Kidney (tissue), 13 donors: ENCODE measurements at regions not wholly inside any gene's neighbourhood (a gene's known extent, or its start where the extent isn't known, plus 50 kb on each side); places are given as distances from the start of the nearest gene placed in this dataset.
"Not testable (repeated sequence)": the region's sequence is repeated elsewhere in the genome, so short reads cannot be mapped to it uniquely, and the experiment has no call there.

Experiments used
- DNase-seq, 5 donors: peaks; one replicate each; pipeline ENCODE4 v3.0.0-alpha.2; 2013 to 2020
- FAIRE-seq: peaks from 2 replicates; lab custom pipeline; 2012; peaks lifted over from hg19 to GRCh38; lab: Jason Lieb, UNC
- H3K27ac ChIP-seq, 2 donors: one replicate each; pipeline ENCODE4 v1.7.0; 2013; ENCODE audit warnings: low read depth in 2 of 2, low read length in 2 of 2, inconsistent platforms in 1 of 2
- H3K27me3 ChIP-seq: one replicate; pipeline ENCODE4 v1.7.1; 2013; ENCODE audit warnings: low read length, inconsistent platforms; ENCODE audit not compliant: control insufficient read depth, insufficient read depth
- H3K36me3 ChIP-seq, 3 donors: one replicate each; pipeline versions ENCODE4 v1.7.0 to v1.7.1; 2013; ENCODE audit warnings: low read length in 3 of 3, control low read depth in 1 of 3, inconsistent platforms in 1 of 3; ENCODE audit not compliant: insufficient read depth in 3 of 3, control insufficient read depth in 2 of 3
- H3K4me1 ChIP-seq, 3 donors: one replicate each; pipeline versions ENCODE4 v1.7.0 to v1.7.1; 2013; ENCODE audit warnings: low read length in 3 of 3, inconsistent platforms in 1 of 3, low read depth in 1 of 3; ENCODE audit not compliant: control insufficient read depth in 2 of 3, insufficient read depth in 2 of 3
- H3K4me3 ChIP-seq, 3 donors: one replicate each; pipeline versions ENCODE4 v1.7.0 to v1.8.1; 2013; ENCODE audit warnings: low read length in 3 of 3, control low read depth in 1 of 3, inconsistent platforms in 1 of 3
- H3K9ac ChIP-seq, 3 donors: one replicate each; pipeline versions ENCODE4 v1.7.0 to v1.7.1; 2013; ENCODE audit warnings: low read length in 3 of 3, control low read depth in 1 of 3, inconsistent platforms in 1 of 3
- H3K9me3 ChIP-seq, 3 donors: one replicate each; pipeline versions ENCODE4 v1.7.0 to v1.7.1; 2013; ENCODE audit warnings: low read length in 3 of 3, control low read depth in 1 of 3, inconsistent platforms in 1 of 3; ENCODE audit not compliant: control insufficient read depth in 2 of 3, insufficient read depth in 1 of 3
- intact Hi-C: fragments of 100-400 bp; cut with DNase I; formaldehyde crosslinking; loops from one replicate; pipeline ENCODE4 v1.11.1; 2022
- TF ChIP-seq, protein P1 (sequence below): IDR thresholded peaks from 3 replicates; pipeline ENCODE4 v1.5.1; 2012; ENCODE audit warnings: mild to moderate bottlenecking, moderate library complexity, borderline replicate concordance; ENCODE audit not compliant: insufficient read depth; ENCODE audit errors: extremely low read depth
- donor health status: control.
- donor health status: control.
- donor health status: control.
- donor health status: control.
- donor health status: control.
- donor health status: DM: yes; HTN: yes; CAD: no.
- donor health status: Normal renal cell carcinoma (clear cell type).

DNA sequence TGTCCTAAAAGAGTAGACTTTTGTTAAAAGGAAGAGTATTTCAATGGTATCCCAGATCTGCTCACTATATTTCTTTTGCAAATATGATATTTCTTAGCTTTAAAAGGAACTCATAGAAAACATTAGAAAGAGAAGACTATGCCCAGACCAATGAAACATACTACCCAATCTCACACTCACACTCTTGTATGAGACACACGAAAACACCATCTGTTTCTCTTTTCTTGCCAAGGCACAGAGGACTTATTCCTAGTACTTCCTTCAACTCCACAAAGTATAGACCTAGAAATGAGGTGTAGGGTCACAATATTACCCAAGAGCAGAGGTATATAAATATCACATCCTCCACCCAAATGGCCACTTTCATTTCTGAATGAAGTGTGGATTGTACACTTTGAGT, 292.4 kb upstream of the ACO1 start:
- TF ChIP-seq, protein P1, sequence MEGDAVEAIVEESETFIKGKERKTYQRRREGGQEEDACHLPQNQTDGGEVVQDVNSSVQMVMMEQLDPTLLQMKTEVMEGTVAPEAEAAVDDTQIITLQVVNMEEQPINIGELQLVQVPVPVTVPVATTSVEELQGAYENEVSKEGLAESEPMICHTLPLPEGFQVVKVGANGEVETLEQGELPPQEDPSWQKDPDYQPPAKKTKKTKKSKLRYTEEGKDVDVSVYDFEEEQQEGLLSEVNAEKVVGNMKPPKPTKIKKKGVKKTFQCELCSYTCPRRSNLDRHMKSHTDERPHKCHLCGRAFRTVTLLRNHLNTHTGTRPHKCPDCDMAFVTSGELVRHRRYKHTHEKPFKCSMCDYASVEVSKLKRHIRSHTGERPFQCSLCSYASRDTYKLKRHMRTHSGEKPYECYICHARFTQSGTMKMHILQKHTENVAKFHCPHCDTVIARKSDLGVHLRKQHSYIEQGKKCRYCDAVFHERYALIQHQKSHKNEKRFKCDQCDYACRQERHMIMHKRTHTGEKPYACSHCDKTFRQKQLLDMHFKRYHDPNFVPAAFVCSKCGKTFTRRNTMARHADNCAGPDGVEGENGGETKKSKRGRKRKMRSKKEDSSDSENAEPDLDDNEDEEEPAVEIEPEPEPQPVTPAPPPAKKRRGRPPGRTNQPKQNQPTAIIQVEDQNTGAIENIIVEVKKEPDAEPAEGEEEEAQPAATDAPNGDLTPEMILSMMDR: no peak
- intact Hi-C loops: no loop called here

DNA sequence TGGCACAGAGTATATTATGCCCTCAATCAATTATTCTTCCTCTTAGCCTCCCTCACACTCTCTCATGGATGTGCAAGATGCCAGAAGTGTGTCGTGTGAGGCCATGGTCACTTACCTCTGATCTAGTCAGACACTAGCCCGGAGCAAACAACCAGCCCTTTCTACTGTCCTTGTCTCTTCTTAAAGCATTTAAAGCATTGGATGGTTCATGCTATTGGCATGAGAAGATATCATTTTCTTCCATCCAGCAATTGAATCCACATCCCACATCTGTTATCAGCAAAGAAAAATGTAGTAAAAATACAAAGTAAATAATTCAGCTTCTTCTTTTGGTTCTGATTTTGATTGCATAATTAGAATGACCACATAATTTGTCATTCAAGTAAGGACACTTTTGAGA, 267.2 kb upstream of the ACO1 start:
- no peaks in the 10 kb centered on the region for H3K4me1 ChIP-seq
- H3K27me3 ChIP-seq: no peaks in the 10 kb centered on the region
- H3K9me3 ChIP-seq: no peaks in the 10 kb centered on the region
- DNase-seq: no peak
- no peak overlapping the region for H3K9ac ChIP-seq
- no peak overlapping the region for H3K27ac ChIP-seq
- H3K4me3 ChIP-seq: no peak overlapping the region
- H3K36me3 ChIP-seq: no peaks in the 10 kb centered on the region
- no peak for FAIRE-seq
- TF ChIP-seq, protein P1: no peak
- intact Hi-C loops: no loop called here

More for the DNA sequence above, 292.4 kb upstream of the ACO1 start:
- no peaks in the 10 kb centered on the region for H3K4me1 ChIP-seq
- peaks cover 0 to 2% (median 0%) of the 10 kb centered on the region in 3 donors for H3K9me3 ChIP-seq
- H3K9ac ChIP-seq: no peak overlapping the region
- no peaks in the 10 kb centered on the region for H3K36me3 ChIP-seq
- DNase-seq: no peak
- no peak for FAIRE-seq
- H3K27ac ChIP-seq: no peak overlapping the region
- H3K27me3 ChIP-seq: no peaks in the 10 kb centered on the region
- H3K4me3 ChIP-seq: no peak overlapping the region

DNA sequence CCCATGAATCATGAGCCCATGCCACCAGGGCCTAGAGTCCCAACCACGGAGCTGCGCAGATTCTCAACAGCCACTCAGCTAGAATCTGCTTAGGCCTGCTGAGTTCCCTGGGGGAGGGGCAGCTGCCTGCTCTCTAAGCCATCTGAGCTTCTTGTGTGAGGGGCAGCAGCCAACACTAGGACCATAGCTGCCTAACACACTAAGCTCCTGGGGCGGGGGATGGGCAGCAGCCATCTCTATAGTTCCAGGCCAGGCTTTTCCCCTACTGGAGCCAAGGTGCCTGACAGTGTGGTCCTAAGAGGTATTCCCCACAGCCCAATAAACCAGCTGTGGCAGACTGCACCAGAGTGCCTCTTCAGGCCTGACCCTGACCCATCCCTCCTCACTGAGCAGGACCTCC, 255.9 kb upstream of the ACO1 start:
- Histone ChIP-seq H3K9ac (no peak overlapping the region), H3K27me3 (no peaks in the 10 kb centered on the region), H3K27ac (no peak overlapping the region), H3K4me1 (no peaks in the 10 kb centered on the region), H3K9me3 (no peaks in the 10 kb centered on the region), H3K36me3 (no peaks in the 10 kb centered on the region), H3K4me3 (no peak overlapping the region)
- intact Hi-C loops: no loop called here
- TF ChIP-seq, protein P1: no peak
- DNase-seq (no peak), FAIRE-seq (no peak)

DNA sequence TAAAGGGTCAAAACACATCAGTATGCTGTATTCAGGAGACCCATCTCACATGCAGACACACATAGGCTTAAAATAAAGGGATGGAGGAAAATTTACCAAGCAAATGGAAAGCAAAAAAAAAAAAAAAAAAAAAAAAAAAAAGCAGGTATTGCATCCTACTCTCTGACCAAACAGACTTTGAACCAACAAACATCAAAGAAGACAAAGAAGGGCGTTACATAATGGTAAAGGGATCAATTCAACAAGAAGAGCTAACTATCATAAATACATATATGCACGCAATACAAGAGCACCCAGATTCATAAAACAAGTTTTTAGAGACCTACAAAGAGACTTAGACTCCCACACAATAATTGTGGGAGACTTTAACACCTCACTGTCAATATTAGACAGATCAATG, 253.7 kb upstream of the ACO1 start:
- H3K27ac ChIP-seq, DNase-seq, intact Hi-C loops, FAIRE-seq, H3K4me1 ChIP-seq, H3K4me3 ChIP-seq, H3K27me3 ChIP-seq, H3K9me3 ChIP-seq, H3K9ac ChIP-seq, H3K36me3 ChIP-seq: not testable (repeated sequence)
